PC-9 (cell line): ENCODE measurements at regions not wholly inside any gene's neighbourhood (a gene's known extent, or its start where the extent isn't known, plus 50 kb on each side); places are given as distances from the start of the nearest gene placed in this dataset.

Experiments
- CTCF ChIP-seq: fragments of 200-600 bp; sonication (generic); conservative IDR thresholded peaks from 2 replicates; pipeline ENCODE4 v1.6.1; 2017; ENCODE audit warnings: mixed run types, antibody characterized with exemption, mild to moderate bottlenecking, moderate library complexity
- EZH2 ChIP-seq: fragments of 200-600 bp; sonication (generic); IDR thresholded peaks from 2 replicates; pipeline ENCODE4 v1.8.0; 2017; ENCODE audit warnings: antibody characterized with exemption, low read depth

DNA sequence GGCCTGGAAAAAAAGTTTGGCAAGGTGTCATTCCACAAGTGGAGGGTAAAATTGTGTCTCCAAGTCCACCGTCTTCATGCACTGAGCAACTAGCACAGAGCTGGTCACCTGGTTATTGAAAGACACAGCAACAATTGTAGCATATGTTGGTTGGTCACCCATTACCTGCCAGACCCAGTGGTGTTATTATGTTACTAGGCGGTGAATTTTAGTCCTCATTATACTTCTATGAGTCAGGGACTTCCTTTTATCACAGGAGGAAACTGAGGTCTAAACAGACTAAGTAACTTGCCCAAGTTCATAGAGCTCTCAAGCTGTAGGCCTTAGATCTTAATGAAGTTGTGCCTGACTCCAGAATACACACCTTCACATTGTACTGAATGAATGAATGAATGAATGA lies 94.9 kb upstream of the VANGL1 start:
- TF ChIP-seq CTCF (no peak), EZH2 (no peak)
